ENCODE measurements at regions not wholly inside any gene's neighbourhood (a gene's known extent, or its start where the extent isn't known, plus 50 kb on each side); places are given as distances from the start of the nearest gene placed in this dataset.
"Not testable (repeated sequence)": the region's sequence is repeated elsewhere in the genome, so short reads cannot be mapped to it uniquely, and the experiment has no call there.

DNA sequence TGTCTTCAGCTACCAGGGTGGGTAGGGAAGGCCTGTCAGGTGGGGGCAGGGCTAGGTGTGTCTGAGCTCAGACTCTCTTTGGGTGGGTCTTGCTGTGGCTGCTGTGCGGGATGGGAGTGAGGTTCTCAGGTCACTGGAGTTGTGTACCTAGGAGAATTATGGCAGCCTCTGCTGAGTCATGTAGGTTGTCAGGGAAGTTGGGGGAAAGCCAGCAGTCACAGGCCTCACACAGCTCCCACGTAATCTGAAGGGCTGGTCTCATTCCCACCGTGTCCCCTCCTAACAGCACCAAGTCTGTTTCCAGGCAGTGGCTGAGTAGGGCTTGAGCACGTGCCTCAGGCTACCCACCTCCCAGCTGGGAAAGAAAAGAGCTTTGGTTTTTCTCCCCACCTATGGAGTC lies 67.0 kb downstream of the CHCHD4 start:
- no peak for DNase-seq

- no peak for DNase-seq
Observed at GRCh38 chr3:14047841-14048240, 76.8 kb downstream of the CHCHD4 start.

GRCh38 chr3:14047027-14047426 lies 77.6 kb downstream of the CHCHD4 start:
- no peak for DNase-seq

GRCh38 chr3:14042680-14043079 lies 82.0 kb downstream of the CHCHD4 start:
- peak; percentile 36 for DNase-seq

DNA sequence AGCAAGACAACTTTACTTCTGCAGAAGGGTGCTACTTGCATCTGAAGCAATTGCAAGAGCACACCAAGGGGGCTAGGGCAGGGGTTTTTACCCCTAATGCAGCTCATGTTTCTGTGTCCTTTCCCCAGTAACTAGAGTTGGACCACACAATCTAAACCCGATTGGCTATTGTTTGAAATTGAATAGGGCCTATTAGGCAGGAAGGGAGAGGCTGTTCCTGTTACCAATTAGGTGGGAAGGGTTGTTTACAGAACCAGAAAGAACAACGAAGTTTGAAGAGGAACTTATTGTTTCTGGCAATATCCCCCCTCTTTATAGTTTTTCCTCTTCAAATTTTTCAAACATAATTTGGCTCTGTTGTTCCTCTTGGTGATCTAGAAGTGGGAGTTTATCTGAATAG lies 85.5 kb downstream of the CHCHD4 start:
- DNase-seq: no peak

GRCh38 chr3:14037211-14037610 lies 87.5 kb downstream of the CHCHD4 start:
- no peak for DNase-seq

DNA sequence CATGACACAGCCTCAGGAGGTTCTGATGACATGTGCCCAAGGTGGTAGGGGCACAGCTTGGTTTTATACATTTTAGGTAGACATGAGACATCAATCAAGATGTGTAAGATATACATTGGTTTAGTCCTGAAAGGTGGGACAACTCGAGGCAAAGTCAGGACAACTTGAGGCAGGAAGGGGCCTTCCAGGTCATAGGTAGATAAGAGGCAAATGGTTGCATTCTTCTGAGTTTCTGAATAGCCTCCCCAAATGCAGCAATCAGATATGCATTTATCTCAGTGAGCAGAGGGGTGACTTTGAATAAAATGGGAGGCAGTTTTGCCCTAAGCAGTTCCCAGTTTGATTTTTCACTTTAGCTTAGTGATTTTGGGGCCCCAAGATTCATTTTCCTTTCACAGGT lies 91.6 kb downstream of the CHCHD4 start:
- DNase-seq: no peak

DNA sequence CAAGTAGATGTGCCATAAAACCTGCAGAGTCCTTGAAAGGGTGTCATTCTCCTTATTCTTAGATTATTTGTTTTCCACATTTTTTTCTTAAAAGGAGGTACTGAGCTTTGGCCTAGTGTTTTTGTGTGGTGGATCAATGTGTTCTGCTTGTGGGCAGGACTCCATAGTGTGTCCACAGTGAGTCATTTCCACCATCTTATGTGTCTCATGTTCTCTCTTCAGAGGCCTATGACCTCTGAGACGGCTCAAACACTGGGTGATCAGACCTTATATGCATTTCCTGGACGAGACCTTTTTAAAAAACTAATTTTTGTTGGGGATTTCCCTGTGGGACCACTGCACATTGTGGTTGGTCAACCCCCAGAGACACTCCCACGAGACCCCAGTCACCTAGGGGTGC lies 93.4 kb downstream of the CHCHD4 start:
- DNase-seq: no peak

- not testable (repeated sequence) for DNase-seq
Observed at GRCh38 chr3:14029390-14029995, 95.2 kb downstream of the CHCHD4 start.

DNA sequence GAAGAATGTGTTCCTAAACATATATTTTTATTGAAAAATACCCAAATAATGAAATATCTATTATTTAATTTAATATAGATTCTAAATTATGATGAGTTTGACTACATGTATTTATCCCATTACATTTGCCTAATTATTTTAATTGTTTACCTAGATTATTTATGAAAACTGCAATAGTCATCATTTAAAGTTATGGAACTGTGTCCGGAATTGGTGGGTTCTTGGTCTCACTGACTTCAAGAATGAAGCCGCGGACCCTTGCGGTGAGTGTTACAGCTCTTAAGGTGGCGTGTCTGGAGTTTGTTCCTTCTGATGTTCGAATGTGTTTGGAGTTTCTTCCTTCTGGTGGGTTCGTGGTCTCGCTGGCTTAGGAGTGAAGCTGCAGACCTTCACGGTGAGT lies 96.5 kb downstream of the CHCHD4 start:
- not testable (repeated sequence) for DNase-seq

GRCh38 chr3:14019459-14019858 lies 105.2 kb downstream of the CHCHD4 start:
- no peak for DNase-seq

DNA sequence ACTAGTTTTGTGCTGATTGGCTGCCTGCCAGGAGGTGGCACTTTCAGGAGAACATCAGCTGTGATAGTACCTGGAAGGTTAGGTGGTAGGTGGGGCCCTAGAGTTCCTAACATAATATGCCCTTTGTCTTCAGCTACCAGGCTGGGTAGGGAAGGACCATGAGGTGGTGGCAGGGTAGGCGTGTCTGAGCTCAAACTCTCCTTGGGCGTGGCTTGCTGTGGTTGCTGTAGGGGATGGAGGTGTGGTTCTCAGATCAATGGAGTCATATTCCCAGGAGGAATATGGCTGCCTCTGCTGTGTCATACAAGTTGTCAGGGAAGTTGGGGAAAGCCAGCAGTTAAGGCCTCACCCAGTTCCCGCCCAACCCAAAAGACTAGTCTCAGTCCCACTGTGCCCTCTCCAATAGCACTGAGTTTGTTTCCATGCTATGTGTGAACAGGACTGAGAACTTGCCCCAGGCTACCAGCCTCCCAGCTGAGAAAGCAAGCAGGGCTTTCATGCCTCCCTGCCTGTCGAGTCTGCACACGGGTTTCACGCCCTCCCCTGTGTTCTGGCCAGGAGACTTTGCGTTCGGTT lies 107.7 kb downstream of the CHCHD4 start:
- DNase-seq: no peak

DNA sequence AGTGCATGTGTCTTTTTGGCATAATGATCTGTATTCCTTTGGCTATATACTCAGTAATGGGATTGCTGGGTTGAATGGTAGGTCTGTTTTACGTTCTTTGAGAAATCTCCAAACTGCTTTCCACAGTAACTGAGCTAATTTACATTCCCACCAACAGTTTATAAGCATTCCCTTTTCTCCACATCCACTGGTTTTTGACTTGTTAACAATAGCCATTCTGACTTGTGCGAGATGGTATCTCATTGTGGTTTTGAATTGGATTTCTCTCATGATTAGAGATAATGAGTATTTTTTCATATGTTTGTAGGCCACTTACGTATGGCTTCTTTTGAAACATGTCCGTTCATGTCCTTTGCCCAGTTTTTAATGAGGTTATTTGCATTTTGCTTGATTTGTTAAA lies 117.7 kb downstream of the CHCHD4 start:
- DNase-seq: no peak

GRCh38 chr3:14001136-14001535 lies 121.3 kb upstream of the WNT7A start:
- DNase-seq: peak; percentile 57

- DNase-seq: no peak
Observed at GRCh38 chr3:14000556-14000955, 120.7 kb upstream of the WNT7A start.

- no peak for DNase-seq
Observed at GRCh38 chr3:13998831-13999230, 119.0 kb upstream of the WNT7A start.

GRCh38 chr3:13995216-13995615 lies 115.3 kb upstream of the WNT7A start:
- not testable (repeated sequence) for DNase-seq

DNA sequence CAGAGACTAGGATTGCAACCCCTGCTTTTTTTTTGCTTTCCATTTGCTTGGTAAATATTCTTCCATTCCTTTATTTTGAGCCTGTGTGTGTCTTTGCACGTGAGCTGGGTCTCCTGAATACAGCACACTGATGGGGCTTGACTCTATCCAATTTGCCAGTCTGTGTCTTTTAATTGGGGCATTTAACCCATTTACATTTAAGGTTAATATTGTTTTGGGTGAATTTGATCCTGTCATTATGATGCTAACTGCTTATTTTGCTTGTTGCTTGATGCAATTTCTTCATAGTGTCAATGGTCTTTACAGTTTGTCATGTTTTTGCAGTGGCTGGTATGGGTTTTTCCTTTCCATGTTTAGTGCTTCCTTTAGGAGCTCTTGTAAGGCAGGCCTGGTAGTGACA lies 109.1 kb upstream of the WNT7A start:
- DNase-seq: not testable (repeated sequence)

DNA sequence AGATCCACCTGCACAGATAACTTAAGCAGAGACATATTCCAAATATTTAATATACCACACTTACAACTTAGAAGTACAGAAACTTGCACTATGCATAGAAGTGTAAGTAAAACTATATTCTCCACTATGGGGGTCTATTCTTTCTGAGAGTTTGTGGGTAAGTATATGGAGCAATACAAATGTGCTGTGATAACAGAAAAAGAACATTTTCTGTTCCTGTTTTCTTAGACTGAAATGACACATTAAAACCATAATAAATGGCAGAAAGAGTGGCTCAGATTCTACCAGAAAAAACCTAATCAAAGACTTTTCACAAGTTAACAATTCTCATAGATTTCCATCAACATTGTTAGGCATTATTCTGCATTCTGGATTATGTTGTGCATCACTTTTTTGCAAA lies 96.6 kb upstream of the WNT7A start:
- no peak for DNase-seq

- no peak for DNase-seq
Observed at GRCh38 chr3:13975686-13976085, 95.8 kb upstream of the WNT7A start.

DNA sequence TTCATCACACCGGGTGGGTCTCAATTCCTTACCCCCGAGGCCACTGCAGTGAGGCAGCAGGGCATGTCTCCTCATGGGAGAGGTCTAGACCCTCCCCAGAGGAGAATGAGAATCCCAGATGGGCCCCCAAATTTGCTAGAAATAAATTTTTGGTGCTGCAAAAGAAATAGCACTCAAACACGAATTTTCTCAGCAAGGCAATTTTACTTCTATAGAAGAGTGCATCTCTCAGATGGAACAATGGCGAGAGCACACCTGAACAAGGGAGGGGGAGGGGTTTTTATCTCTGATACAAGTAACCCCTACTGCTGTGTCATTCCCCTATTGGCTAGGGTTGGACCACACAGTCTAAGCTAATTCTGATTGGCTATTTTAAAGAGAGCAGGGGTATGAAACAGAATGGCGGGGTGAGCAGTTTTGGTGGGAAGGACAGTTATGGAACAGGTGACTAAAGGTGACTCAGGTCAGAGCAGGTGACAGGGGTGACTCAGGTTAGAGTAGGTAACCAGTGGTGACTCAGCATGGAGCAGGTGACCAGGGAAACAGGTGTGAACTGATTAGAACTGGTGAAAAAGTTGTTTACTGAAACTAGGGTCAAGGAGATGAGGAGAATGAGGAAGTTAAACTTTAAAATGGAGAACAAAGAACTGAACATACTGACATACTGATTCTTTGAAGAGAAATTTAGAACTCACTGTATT lies 93.0 kb upstream of the WNT7A start:
- DNase-seq: no peak

DNA sequence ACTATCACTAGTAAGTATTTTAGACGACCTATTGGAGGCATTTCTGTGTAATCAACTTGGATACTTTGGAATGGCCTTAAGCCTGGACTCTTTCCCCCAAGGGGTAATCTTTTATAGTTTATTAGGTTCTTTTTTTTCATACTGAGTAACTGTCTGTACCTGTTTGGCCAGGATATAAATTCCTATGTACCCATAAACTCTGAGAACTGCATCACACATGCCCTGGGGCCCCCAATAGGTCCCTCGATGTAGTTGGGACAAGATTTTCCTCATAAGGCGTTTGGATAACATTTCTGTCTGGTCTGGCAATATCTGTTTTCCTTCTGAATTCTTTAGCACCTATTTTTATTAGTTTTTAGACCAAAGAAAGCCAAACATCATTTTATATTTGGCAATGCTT lies 86.4 kb upstream of the WNT7A start:
- no peak for DNase-seq

GRCh38 chr3:13963137-13963886 lies 83.4 kb upstream of the WNT7A start:
- DNase-seq: no peak
